ENCODE measurements at regions not wholly inside any gene's neighbourhood (a gene's known extent, or its start where the extent isn't known, plus 50 kb on each side); places are given as distances from the start of the nearest gene placed in this dataset.

- H3K9me3 ChIP-seq (ENCODE audit: control insufficient read depth in 1 of 2, low read length in 2 of 2): no peaks in the 10 kb centered on the region
- no peaks in the 10 kb centered on the region for H3K4me1 ChIP-seq (ENCODE audit: control insufficient read depth in 1 of 2, insufficient read depth in 2 of 2, low read length in 2 of 2)
- no peak overlapping the region for H3K4me3 ChIP-seq (ENCODE audit: low read depth in 1 of 2, low read length in 2 of 2)
- no peaks in the 10 kb centered on the region for H3K36me3 ChIP-seq (ENCODE audit: control insufficient read depth in 1 of 2, insufficient read depth in 2 of 2, low read length in 2 of 2)
- H3K27ac ChIP-seq (ENCODE audit: low read length): no peak overlapping the region
- no peaks in the 10 kb centered on the region for H3K27me3 ChIP-seq (ENCODE audit: low read depth, low read length)
Observed at GRCh38 chr20:55605594-55605993, 399.7 kb downstream of the CBLN4 start.

- Histone ChIP-seq H3K4me3 (ENCODE audit: low read depth in 1 of 2, low read length in 2 of 2) (no peak overlapping the region), H3K27me3 (ENCODE audit: low read depth, low read length) (no peaks in the 10 kb centered on the region), H3K4me1 (ENCODE audit: control insufficient read depth in 1 of 2, insufficient read depth in 2 of 2, low read length in 2 of 2) (no peaks in the 10 kb centered on the region), H3K36me3 (ENCODE audit: control insufficient read depth in 1 of 2, insufficient read depth in 2 of 2, low read length in 2 of 2) (no peaks in the 10 kb centered on the region), H3K27ac (ENCODE audit: low read length) (no peak overlapping the region), H3K9me3 (ENCODE audit: control insufficient read depth in 1 of 2, low read length in 2 of 2) (no peaks in the 10 kb centered on the region)
Observed at GRCh38 chr20:55597526-55597925, 407.8 kb downstream of the CBLN4 start.

GRCh38 chr20:55596431-55596830, 408.9 kb downstream of the CBLN4 start:
- Histone ChIP-seq H3K27me3 (ENCODE audit: low read depth, low read length) (no peaks in the 10 kb centered on the region), H3K4me1 (ENCODE audit: control insufficient read depth in 1 of 2, insufficient read depth in 2 of 2, low read length in 2 of 2) (no peaks in the 10 kb centered on the region), H3K9me3 (ENCODE audit: control insufficient read depth in 1 of 2, low read length in 2 of 2) (no peaks in the 10 kb centered on the region), H3K4me3 (ENCODE audit: low read depth in 1 of 2, low read length in 2 of 2) (no peak overlapping the region), H3K27ac (ENCODE audit: low read length) (no peak overlapping the region), H3K36me3 (ENCODE audit: control insufficient read depth in 1 of 2, insufficient read depth in 2 of 2, low read length in 2 of 2) (no peaks in the 10 kb centered on the region)

- Histone ChIP-seq H3K4me3 (ENCODE audit: low read depth in 1 of 2, low read length in 2 of 2) (no peak overlapping the region), H3K4me1 (ENCODE audit: control insufficient read depth in 1 of 2, insufficient read depth in 2 of 2, low read length in 2 of 2) (no peaks in the 10 kb centered on the region), H3K36me3 (ENCODE audit: control insufficient read depth in 1 of 2, insufficient read depth in 2 of 2, low read length in 2 of 2) (no peaks in the 10 kb centered on the region), H3K9me3 (ENCODE audit: control insufficient read depth in 1 of 2, low read length in 2 of 2) (no peaks in the 10 kb centered on the region), H3K27ac (ENCODE audit: low read length) (no peak overlapping the region), H3K27me3 (ENCODE audit: low read depth, low read length) (no peaks in the 10 kb centered on the region)
Observed at GRCh38 chr20:55592866-55593265, 412.5 kb downstream of the CBLN4 start.

GRCh38 chr20:55586610-55587009, 418.7 kb downstream of the CBLN4 start:
- H3K9me3 ChIP-seq (ENCODE audit: control insufficient read depth in 1 of 2, low read length in 2 of 2): no peaks in the 10 kb centered on the region
- no peak overlapping the region for H3K27ac ChIP-seq (ENCODE audit: low read length)
- H3K4me3 ChIP-seq (ENCODE audit: low read depth in 1 of 2, low read length in 2 of 2): no peak overlapping the region
- no peaks in the 10 kb centered on the region for H3K4me1 ChIP-seq (ENCODE audit: control insufficient read depth in 1 of 2, insufficient read depth in 2 of 2, low read length in 2 of 2)
- H3K27me3 ChIP-seq (ENCODE audit: low read depth, low read length): no peaks in the 10 kb centered on the region
- no peaks in the 10 kb centered on the region for H3K36me3 ChIP-seq (ENCODE audit: control insufficient read depth in 1 of 2, insufficient read depth in 2 of 2, low read length in 2 of 2)

- H3K36me3 ChIP-seq (ENCODE audit: control insufficient read depth in 1 of 2, insufficient read depth in 2 of 2, low read length in 2 of 2): no peaks in the 10 kb centered on the region
Observed at GRCh38 chr20:55584964-55585363, 420.4 kb downstream of the CBLN4 start.

GRCh38 chr20:55584307-55584706, 421.0 kb downstream of the CBLN4 start:
- Histone ChIP-seq H3K27me3 (ENCODE audit: low read depth, low read length) (no peaks in the 10 kb centered on the region), H3K4me3 (ENCODE audit: low read depth in 1 of 2, low read length in 2 of 2) (no peak overlapping the region), H3K9me3 (ENCODE audit: control insufficient read depth in 1 of 2, low read length in 2 of 2) (no peaks in the 10 kb centered on the region), H3K36me3 (ENCODE audit: control insufficient read depth in 1 of 2, insufficient read depth in 2 of 2, low read length in 2 of 2) (no peaks in the 10 kb centered on the region), H3K4me1 (ENCODE audit: control insufficient read depth in 1 of 2, insufficient read depth in 2 of 2, low read length in 2 of 2) (no peaks in the 10 kb centered on the region), H3K27ac (ENCODE audit: low read length) (no peak overlapping the region)

More at GRCh38 chr20:55584964-55585363, 420.4 kb downstream of the CBLN4 start:
- no peaks in the 10 kb centered on the region for H3K4me1 ChIP-seq (ENCODE audit: control insufficient read depth in 1 of 2, insufficient read depth in 2 of 2, low read length in 2 of 2)
- no peaks in the 10 kb centered on the region for H3K27me3 ChIP-seq (ENCODE audit: low read depth, low read length)
- no peak overlapping the region for H3K27ac ChIP-seq (ENCODE audit: low read length)
- H3K4me3 ChIP-seq (ENCODE audit: low read depth in 1 of 2, low read length in 2 of 2): no peak overlapping the region
- no peaks in the 10 kb centered on the region for H3K9me3 ChIP-seq (ENCODE audit: control insufficient read depth in 1 of 2, low read length in 2 of 2)

GRCh38 chr20:55583036-55583435, 422.3 kb downstream of the CBLN4 start:
- Histone ChIP-seq H3K27ac (ENCODE audit: low read length) (no peak overlapping the region), H3K4me3 (ENCODE audit: low read depth in 1 of 2, low read length in 2 of 2) (no peak overlapping the region), H3K4me1 (ENCODE audit: control insufficient read depth in 1 of 2, insufficient read depth in 2 of 2, low read length in 2 of 2) (no peaks in the 10 kb centered on the region), H3K36me3 (ENCODE audit: control insufficient read depth in 1 of 2, insufficient read depth in 2 of 2, low read length in 2 of 2) (no peaks in the 10 kb centered on the region), H3K9me3 (ENCODE audit: control insufficient read depth in 1 of 2, low read length in 2 of 2) (no peaks in the 10 kb centered on the region), H3K27me3 (ENCODE audit: low read depth, low read length) (no peaks in the 10 kb centered on the region)

GRCh38 chr20:55582498-55582897, 422.8 kb downstream of the CBLN4 start:
- no peaks in the 10 kb centered on the region for H3K9me3 ChIP-seq (ENCODE audit: control insufficient read depth in 1 of 2, low read length in 2 of 2)
- H3K27ac ChIP-seq (ENCODE audit: low read length): no peak overlapping the region
- H3K27me3 ChIP-seq (ENCODE audit: low read depth, low read length): no peaks in the 10 kb centered on the region
- no peak overlapping the region for H3K4me3 ChIP-seq (ENCODE audit: low read depth in 1 of 2, low read length in 2 of 2)
- H3K4me1 ChIP-seq (ENCODE audit: control insufficient read depth in 1 of 2, insufficient read depth in 2 of 2, low read length in 2 of 2): no peaks in the 10 kb centered on the region
- H3K36me3 ChIP-seq (ENCODE audit: control insufficient read depth in 1 of 2, insufficient read depth in 2 of 2, low read length in 2 of 2): no peaks in the 10 kb centered on the region

- H3K27me3 ChIP-seq (ENCODE audit: low read depth, low read length): no peaks in the 10 kb centered on the region
- H3K9me3 ChIP-seq (ENCODE audit: control insufficient read depth in 1 of 2, low read length in 2 of 2): no peaks in the 10 kb centered on the region
- no peaks in the 10 kb centered on the region for H3K4me1 ChIP-seq (ENCODE audit: control insufficient read depth in 1 of 2, insufficient read depth in 2 of 2, low read length in 2 of 2)
- H3K4me3 ChIP-seq (ENCODE audit: low read depth in 1 of 2, low read length in 2 of 2): no peak overlapping the region
- H3K36me3 ChIP-seq (ENCODE audit: control insufficient read depth in 1 of 2, insufficient read depth in 2 of 2, low read length in 2 of 2): no peaks in the 10 kb centered on the region
- H3K27ac ChIP-seq (ENCODE audit: low read length): no peak overlapping the region
Observed at GRCh38 chr20:55581519-55581918, 423.8 kb downstream of the CBLN4 start.

GRCh38 chr20:55580475-55580874, 424.8 kb downstream of the CBLN4 start:
- H3K27ac ChIP-seq (ENCODE audit: low read length): no peak overlapping the region
- H3K9me3 ChIP-seq (ENCODE audit: control insufficient read depth in 1 of 2, low read length in 2 of 2): no peaks in the 10 kb centered on the region
- H3K27me3 ChIP-seq (ENCODE audit: low read depth, low read length): no peaks in the 10 kb centered on the region
- H3K4me3 ChIP-seq (ENCODE audit: low read depth in 1 of 2, low read length in 2 of 2): no peak overlapping the region
- H3K36me3 ChIP-seq (ENCODE audit: control insufficient read depth in 1 of 2, insufficient read depth in 2 of 2, low read length in 2 of 2): no peaks in the 10 kb centered on the region
- H3K4me1 ChIP-seq (ENCODE audit: control insufficient read depth in 1 of 2, insufficient read depth in 2 of 2, low read length in 2 of 2): no peaks in the 10 kb centered on the region

GRCh38 chr20:55579802-55580201, 425.5 kb downstream of the CBLN4 start:
- no peaks in the 10 kb centered on the region for H3K9me3 ChIP-seq (ENCODE audit: control insufficient read depth in 1 of 2, low read length in 2 of 2)
- H3K36me3 ChIP-seq (ENCODE audit: control insufficient read depth in 1 of 2, insufficient read depth in 2 of 2, low read length in 2 of 2): no peaks in the 10 kb centered on the region
- no peaks in the 10 kb centered on the region for H3K4me1 ChIP-seq (ENCODE audit: control insufficient read depth in 1 of 2, insufficient read depth in 2 of 2, low read length in 2 of 2)
- no peak overlapping the region for H3K4me3 ChIP-seq (ENCODE audit: low read depth in 1 of 2, low read length in 2 of 2)
- no peak overlapping the region for H3K27ac ChIP-seq (ENCODE audit: low read length)
- H3K27me3 ChIP-seq (ENCODE audit: low read depth, low read length): no peaks in the 10 kb centered on the region
